SK-N-SH treated with all-trans-retinoic acid at 6 μM for 48 hours (cell line): ENCODE measurements at regions not wholly inside any gene's neighbourhood (a gene's known extent, or its start where the extent isn't known, plus 50 kb on each side); places are given as distances from the start of the nearest gene placed in this dataset.

ENCODE experiments used
- ATAC-seq: fragments of 200-7000 bp; cut with Tn5 transposase; 3 replicates; pipeline ENCODE4 v1.9.1; 2020; ENCODE audit warnings: mild to moderate bottlenecking, moderate library complexity
- ARNTL ChIP-seq: fragments of 450-650 bp; formaldehyde crosslinking; IDR thresholded peaks from 2 replicates; pipeline ENCODE4 v1.5.0; 2020; ENCODE audit warnings: low read depth, mild to moderate bottlenecking, moderate library complexity, borderline replicate concordance
- BACH2 ChIP-seq: fragments of 250-450 bp; sonication (Bioruptor Pico); IDR thresholded peaks from 2 replicates; pipeline ENCODE4 v1.9.0; 2021; ENCODE audit warnings: mild to moderate bottlenecking, borderline replicate concordance
- CSDC2 ChIP-seq: fragments of 250-450 bp; sonication (Bioruptor Pico); IDR thresholded peaks from 2 replicates; pipeline ENCODE4 v1.5.0; 2020; ENCODE audit warnings: mild to moderate bottlenecking, moderate library complexity
- ESRRG ChIP-seq: fragments of 250-450 bp; sonication (Bioruptor Pico); IDR thresholded peaks from 2 replicates; pipeline ENCODE4 v1.6.1; 2021; ENCODE audit warnings: mild to moderate bottlenecking
- GLIS3 ChIP-seq: fragments of 250-450 bp; sonication (Bioruptor Pico); IDR thresholded peaks from 2 replicates; pipeline ENCODE4 v1.5.0; 2020; ENCODE audit warnings: mild to moderate bottlenecking, moderate library complexity
- ISL1 ChIP-seq: fragments of 250-450 bp; sonication (Bioruptor Pico); IDR thresholded peaks from 2 replicates; pipeline ENCODE4 v2.1.2; 2022; ENCODE audit warnings: mild to moderate bottlenecking, moderate library complexity
- OSR1 ChIP-seq: fragments of 250-450 bp; sonication (Bioruptor Pico); IDR thresholded peaks from 2 replicates; pipeline ENCODE4 v1.8.0; 2022; ENCODE audit warnings: moderate library complexity, mild to moderate bottlenecking, inconsistent platforms
- PPARA ChIP-seq: fragments of 250-450 bp; sonication (Bioruptor Pico); IDR thresholded peaks from 2 replicates; pipeline ENCODE4 v1.5.0; 2020; ENCODE audit warnings: mild to moderate bottlenecking, borderline replicate concordance
- RARB ChIP-seq: fragments of 250-450 bp; sonication (Bioruptor Pico); IDR thresholded peaks from 2 replicates; pipeline ENCODE4 v1.8.0; 2021; ENCODE audit warnings: mild to moderate bottlenecking, moderate library complexity
- SNAI2 ChIP-seq: fragments of 250-450 bp; sonication (Bioruptor Pico); IDR thresholded peaks from 2 replicates; pipeline ENCODE4 v1.5.0; 2020; ENCODE audit warnings: mild to moderate bottlenecking, moderate library complexity
- TCF4 ChIP-seq: fragments of 250-450 bp; sonication (Bioruptor Pico); IDR thresholded peaks from 2 replicates; pipeline ENCODE4 v1.8.0; 2021; ENCODE audit warnings: mild to moderate bottlenecking, moderate library complexity, borderline replicate concordance
- TOX ChIP-seq: fragments of 250-450 bp; sonication (Bioruptor Pico); IDR thresholded peaks from 2 replicates; pipeline ENCODE4 v1.8.0; 2021; ENCODE audit warnings: mild to moderate bottlenecking, moderate library complexity, borderline replicate concordance
- ZFP3 ChIP-seq: fragments of 250-450 bp; sonication (Bioruptor Pico); IDR thresholded peaks from 2 replicates; pipeline ENCODE4 v1.5.0; 2020; ENCODE audit warnings: mild to moderate bottlenecking, moderate library complexity
- ZFP30 ChIP-seq: fragments of 450-650 bp; formaldehyde crosslinking; IDR thresholded peaks from 2 replicates; pipeline ENCODE4 v1.5.0; 2022; ENCODE audit warnings: mild to moderate bottlenecking, moderate library complexity
- ZNF565 ChIP-seq: fragments of 450-650 bp; formaldehyde crosslinking; conservative IDR thresholded peaks from 2 replicates; pipeline ENCODE4 v1.5.0; 2020; ENCODE audit warnings: low read depth, mild to moderate bottlenecking, moderate library complexity
- ZNF70 ChIP-seq: fragments of 450-650 bp; formaldehyde crosslinking; IDR thresholded peaks from 2 replicates; pipeline ENCODE4 v1.5.0; 2020; ENCODE audit warnings: mild to moderate bottlenecking, moderate library complexity
- ZNF8 ChIP-seq: fragments of 450-650 bp; formaldehyde crosslinking; IDR thresholded peaks from 2 replicates; pipeline ENCODE4 v1.5.0; 2020; ENCODE audit warnings: mild to moderate bottlenecking, moderate library complexity
- TF ChIP-seq, protein P1 (sequence below): fragments of 250-450 bp; sonication (Bioruptor Pico); IDR thresholded peaks from 2 replicates; pipeline ENCODE4 v1.5.0; 2020; ENCODE audit warnings: mild to moderate bottlenecking, moderate library complexity
- TF ChIP-seq, protein P2 (sequence below): fragments of 250-450 bp; sonication (Bioruptor Pico); IDR thresholded peaks from 2 replicates; pipeline ENCODE4 v1.5.1; 2021; ENCODE audit warnings: mild to moderate bottlenecking, moderate library complexity
- TF ChIP-seq, protein P3 (sequence below): fragments of 250-450 bp; sonication (Bioruptor Pico); IDR thresholded peaks from 2 replicates; pipeline ENCODE4 v1.5.1; 2020; ENCODE audit warnings: low read depth, mild to moderate bottlenecking, moderate library complexity
- TF ChIP-seq, protein P4 (sequence below): fragments of 250-450 bp; sonication (Bioruptor Pico); IDR thresholded peaks from 2 replicates; pipeline ENCODE4 v1.8.0; 2020; ENCODE audit warnings: mild to moderate bottlenecking, moderate library complexity, borderline replicate concordance

DNA sequence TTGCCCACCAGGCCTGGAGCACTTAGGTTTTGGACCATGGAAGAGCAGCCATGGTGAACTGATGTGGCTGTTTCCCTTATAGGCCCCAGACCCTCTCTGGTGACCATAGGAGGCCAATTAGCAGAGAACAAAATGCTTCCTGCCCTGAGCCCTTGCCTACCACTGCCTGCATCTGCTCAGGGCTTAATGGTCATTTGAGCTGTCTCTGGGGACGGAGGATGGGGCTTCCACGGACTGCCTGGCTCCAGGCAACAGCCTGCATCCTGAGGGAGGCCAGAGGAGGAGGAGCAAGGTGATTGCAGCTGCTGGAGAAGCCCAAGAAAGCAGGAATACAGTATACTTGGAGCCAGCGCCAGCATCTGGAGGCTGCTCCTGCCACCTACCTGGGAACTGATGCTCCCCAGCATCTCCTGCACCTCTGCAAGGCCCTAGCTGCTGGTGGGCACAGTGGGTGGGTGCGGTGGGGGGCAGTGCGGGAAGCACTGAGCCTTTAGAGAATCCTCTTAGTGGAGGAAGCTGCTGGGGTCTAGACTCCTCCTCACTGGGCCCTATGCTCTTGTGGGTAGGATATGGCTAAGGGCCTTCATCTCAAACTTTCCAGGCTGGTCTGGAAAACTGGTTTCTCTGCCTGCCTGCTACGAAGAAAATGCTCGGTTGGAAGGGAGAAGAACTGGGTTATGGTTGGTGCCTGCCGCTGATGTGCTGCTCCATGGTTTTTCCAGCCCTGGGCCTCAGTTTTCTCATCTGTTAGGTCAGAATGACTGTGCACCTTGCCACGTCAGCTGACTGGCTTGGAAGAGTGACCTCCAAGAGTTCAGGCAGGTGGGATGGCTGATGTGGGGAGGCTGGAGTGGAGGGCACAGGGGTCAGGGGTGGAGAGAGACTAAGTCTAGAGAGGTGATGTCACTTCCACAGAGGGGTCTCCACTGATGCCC lies 158.8 kb upstream of the PJA1 start:
- TF ChIP-seq, protein P1, sequence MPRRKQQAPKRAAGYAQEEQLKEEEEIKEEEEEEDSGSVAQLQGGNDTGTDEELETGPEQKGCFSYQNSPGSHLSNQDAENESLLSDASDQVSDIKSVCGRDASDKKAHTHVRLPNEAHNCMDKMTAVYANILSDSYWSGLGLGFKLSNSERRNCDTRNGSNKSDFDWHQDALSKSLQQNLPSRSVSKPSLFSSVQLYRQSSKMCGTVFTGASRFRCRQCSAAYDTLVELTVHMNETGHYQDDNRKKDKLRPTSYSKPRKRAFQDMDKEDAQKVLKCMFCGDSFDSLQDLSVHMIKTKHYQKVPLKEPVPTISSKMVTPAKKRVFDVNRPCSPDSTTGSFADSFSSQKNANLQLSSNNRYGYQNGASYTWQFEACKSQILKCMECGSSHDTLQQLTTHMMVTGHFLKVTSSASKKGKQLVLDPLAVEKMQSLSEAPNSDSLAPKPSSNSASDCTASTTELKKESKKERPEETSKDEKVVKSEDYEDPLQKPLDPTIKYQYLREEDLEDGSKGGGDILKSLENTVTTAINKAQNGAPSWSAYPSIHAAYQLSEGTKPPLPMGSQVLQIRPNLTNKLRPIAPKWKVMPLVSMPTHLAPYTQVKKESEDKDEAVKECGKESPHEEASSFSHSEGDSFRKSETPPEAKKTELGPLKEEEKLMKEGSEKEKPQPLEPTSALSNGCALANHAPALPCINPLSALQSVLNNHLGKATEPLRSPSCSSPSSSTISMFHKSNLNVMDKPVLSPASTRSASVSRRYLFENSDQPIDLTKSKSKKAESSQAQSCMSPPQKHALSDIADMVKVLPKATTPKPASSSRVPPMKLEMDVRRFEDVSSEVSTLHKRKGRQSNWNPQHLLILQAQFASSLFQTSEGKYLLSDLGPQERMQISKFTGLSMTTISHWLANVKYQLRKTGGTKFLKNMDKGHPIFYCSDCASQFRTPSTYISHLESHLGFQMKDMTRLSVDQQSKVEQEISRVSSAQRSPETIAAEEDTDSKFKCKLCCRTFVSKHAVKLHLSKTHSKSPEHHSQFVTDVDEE (CRISPR knock-in tag) = no peak
- TF ChIP-seq ZNF8 (CRISPR knock-in tag) = no peak
- TF ChIP-seq, protein P2, sequence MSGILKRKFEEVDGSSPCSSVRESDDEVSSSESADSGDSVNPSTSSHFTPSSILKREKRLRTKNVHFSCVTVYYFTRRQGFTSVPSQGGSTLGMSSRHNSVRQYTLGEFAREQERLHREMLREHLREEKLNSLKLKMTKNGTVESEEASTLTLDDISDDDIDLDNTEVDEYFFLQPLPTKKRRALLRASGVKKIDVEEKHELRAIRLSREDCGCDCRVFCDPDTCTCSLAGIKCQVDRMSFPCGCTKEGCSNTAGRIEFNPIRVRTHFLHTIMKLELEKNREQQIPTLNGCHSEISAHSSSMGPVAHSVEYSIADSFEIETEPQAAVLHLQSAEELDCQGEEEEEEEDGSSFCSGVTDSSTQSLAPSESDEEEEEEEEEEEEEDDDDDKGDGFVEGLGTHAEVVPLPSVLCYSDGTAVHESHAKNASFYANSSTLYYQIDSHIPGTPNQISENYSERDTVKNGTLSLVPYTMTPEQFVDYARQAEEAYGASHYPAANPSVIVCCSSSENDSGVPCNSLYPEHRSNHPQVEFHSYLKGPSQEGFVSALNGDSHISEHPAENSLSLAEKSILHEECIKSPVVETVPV (CRISPR knock-in tag) = no peak
- TF ChIP-seq TCF4 = no peak
- no peak for TF ChIP-seq ESRRG
- no peak for TF ChIP-seq RARB (CRISPR knock-in tag)
- no peak for TF ChIP-seq ARNTL (CRISPR knock-in tag)
- TF ChIP-seq ZNF70 (CRISPR knock-in tag) = no peak
- no peak for TF ChIP-seq BACH2 (CRISPR knock-in tag)
- no peak for TF ChIP-seq ISL1
- no peak for TF ChIP-seq PPARA (CRISPR knock-in tag)
- TF ChIP-seq TOX = no peak
- TF ChIP-seq ZFP30 (CRISPR knock-in tag) = no peak
- TF ChIP-seq ZFP3 (CRISPR knock-in tag) = no peak
- no peak for TF ChIP-seq SNAI2
- TF ChIP-seq CSDC2 (CRISPR knock-in tag) = no peak
- no peak for TF ChIP-seq OSR1 (CRISPR knock-in tag)

DNA sequence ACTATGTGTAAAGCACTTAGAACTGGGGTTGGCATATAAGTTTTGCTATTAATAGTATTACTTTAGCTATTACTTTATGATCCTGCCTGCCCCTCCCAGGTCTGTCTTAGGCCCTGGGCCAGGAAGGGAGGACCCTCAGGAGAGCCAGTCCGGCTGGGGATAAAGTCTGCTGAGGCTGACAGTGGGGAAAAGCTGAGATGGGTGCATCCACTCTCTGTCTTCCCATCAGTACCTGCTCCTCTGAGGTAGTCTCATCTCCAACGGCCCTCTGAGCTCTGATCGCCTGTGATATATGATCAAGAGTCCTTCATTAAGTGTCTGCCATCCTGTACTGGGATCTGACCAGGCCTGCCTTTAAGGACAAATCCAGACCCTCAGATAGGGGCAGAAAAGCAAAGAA lies 156.5 kb upstream of the PJA1 start:
- no peak for ATAC-seq
- TF ChIP-seq SNAI2 (no peak), CSDC2 (CRISPR knock-in tag) (no peak), ZNF70 (CRISPR knock-in tag) (no peak), ESRRG (no peak), RARB (CRISPR knock-in tag) (no peak), ZNF565 (no peak), ZFP3 (CRISPR knock-in tag) (no peak), ZFP30 (CRISPR knock-in tag) (no peak), ZNF8 (CRISPR knock-in tag) (no peak)
- TF ChIP-seq, protein P3, sequence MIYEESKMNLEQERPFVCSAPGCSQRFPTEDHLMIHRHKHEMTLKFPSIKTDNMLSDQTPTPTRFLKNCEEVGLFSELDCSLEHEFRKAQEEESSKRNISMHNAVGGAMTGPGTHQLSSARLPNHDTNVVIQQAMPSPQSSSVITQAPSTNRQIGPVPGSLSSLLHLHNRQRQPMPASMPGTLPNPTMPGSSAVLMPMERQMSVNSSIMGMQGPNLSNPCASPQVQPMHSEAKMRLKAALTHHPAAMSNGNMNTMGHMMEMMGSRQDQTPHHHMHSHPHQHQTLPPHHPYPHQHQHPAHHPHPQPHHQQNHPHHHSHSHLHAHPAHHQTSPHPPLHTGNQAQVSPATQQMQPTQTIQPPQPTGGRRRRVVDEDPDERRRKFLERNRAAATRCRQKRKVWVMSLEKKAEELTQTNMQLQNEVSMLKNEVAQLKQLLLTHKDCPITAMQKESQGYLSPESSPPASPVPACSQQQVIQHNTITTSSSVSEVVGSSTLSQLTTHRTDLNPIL (CRISPR knock-in tag) = no peak
- TF ChIP-seq, protein P4, sequence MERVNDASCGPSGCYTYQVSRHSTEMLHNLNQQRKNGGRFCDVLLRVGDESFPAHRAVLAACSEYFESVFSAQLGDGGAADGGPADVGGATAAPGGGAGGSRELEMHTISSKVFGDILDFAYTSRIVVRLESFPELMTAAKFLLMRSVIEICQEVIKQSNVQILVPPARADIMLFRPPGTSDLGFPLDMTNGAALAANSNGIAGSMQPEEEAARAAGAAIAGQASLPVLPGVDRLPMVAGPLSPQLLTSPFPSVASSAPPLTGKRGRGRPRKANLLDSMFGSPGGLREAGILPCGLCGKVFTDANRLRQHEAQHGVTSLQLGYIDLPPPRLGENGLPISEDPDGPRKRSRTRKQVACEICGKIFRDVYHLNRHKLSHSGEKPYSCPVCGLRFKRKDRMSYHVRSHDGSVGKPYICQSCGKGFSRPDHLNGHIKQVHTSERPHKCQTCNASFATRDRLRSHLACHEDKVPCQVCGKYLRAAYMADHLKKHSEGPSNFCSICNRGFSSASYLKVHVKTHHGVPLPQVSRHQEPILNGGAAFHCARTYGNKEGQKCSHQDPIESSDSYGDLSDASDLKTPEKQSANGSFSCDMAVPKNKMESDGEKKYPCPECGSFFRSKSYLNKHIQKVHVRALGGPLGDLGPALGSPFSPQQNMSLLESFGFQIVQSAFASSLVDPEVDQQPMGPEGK (CRISPR knock-in tag) = no peak

More for the DNA sequence above, 158.8 kb upstream of the PJA1 start:
- ATAC-seq = no peak

DNA sequence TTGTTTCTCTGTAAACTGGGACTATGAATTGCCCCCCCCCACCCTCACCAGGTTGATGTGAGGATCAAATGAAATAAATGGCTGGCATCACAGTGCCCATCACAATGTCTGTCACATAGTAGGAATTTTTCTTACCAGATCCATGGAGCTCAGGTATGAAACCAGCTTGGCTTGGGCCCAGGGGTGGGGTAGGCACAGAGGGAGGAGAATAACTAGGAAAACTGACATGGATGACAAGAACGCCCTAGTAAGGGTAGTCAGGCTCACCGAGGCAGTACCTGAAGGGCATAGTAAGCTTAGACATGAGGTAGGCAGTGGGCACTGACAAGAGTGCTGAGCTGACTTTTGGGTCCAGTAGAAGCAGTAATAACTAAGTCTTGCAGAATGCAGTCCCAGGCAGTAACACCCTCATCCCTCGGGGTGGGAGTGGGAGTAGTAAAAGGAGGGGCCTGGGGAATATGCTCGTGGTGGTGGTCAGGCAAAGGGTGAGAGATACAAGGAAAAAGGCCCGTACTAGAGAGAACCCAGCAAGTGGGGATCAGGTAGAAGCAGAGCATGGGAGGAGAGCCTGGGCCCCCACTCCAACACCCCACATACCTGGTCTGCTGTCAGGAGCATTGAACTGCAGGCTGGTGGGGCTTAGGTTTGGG lies 155.9 kb upstream of the PJA1 start:
- ATAC-seq = no peak
- TF ChIP-seq, protein P4 (CRISPR knock-in tag) = no peak
- TF ChIP-seq ZNF70 (CRISPR knock-in tag) = no peak
- TF ChIP-seq SNAI2 = no peak
- no peak for TF ChIP-seq BACH2 (CRISPR knock-in tag)
- no peak for TF ChIP-seq CSDC2 (CRISPR knock-in tag)
- TF ChIP-seq GLIS3 (CRISPR knock-in tag) = no peak
- TF ChIP-seq ZFP3 (CRISPR knock-in tag) = no peak
- no peak for TF ChIP-seq ZNF8 (CRISPR knock-in tag)
- TF ChIP-seq TCF4 = no peak
- TF ChIP-seq OSR1 (CRISPR knock-in tag) = no peak
- TF ChIP-seq ZFP30 (CRISPR knock-in tag) = no peak
- no peak for TF ChIP-seq ARNTL (CRISPR knock-in tag)
- no peak for TF ChIP-seq ESRRG
